NCI-H226 (cell line): ENCODE measurements at regions not wholly inside any gene's neighbourhood (a gene's known extent, or its start where the extent isn't known, plus 50 kb on each side); places are given as distances from the start of the nearest gene placed in this dataset.
"Not testable (repeated sequence)": the region's sequence is repeated elsewhere in the genome, so short reads cannot be mapped to it uniquely, and the experiment has no call there.

Experiments used
- DNase-seq: peaks from one replicate; pipeline ENCODE4 v3.0.0-alpha.2; 2015

DNA sequence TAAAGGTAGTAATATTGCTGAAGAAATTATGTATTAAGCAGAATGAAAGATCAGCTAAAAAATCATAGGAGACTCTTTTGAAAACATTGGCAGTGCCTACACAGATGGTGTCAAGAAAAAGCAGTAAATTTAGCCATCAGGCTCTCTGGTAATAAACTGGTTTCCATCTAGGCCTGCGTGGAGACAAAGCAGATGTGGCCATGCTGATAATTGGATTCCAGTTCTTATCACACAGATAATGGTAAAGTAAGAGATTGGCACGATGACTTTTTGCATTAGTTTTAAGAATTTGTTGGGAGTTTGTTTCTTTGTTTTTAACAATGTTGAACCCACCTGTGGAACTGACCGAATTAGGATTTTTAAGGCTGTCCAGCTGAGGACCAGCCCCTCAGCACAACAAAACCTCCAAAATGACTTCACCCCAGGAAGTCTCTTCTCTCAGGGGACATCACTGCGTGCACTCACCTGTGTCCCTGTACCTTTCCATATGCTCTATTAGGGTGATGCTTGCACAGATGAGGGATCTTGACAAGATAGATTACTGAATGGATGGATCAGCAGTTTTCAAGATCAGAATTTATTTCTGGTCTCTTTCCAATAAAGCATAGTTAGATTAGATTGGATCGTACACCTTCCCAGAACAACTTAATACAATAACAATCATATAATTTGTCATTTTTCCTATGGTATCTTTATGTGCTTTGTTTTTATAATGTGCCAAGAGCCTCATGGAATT lies 69.1 kb upstream of the DNAJC10 start:
- DNase-seq: no peak

DNA sequence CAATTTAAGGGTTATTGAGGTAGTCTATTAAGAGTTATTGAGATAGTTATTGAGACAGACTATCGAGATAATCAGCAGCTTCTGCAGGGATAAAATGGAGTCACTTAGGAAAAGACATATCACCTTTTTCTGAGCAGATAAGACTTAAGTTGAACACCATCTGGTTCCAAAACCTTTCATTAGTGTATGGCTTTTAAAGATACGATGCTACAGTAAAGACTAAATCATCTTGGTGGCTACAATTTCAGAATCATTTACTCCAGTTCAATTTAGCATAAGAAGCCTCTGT lies 68.6 kb upstream of the DNAJC10 start:
- no peak for DNase-seq

DNA sequence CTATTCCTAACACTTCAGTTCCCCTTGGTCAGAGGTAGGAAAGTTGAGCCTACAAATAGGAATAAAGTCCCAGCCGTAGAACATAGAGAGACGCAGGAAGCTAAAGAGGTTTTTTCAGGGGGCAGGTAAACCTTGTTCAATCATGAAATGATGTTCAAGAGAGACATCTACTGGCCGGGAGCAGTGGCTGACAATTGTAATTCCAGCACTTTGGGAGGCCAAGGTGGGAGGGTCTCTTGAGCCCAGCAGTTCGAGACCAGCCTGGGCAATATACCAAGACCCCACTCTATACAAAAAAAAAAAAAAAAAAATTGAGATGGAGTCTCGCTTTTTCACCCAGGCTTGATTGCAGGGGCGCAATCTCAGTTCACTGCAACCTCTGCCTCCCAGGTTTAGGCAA lies 66.7 kb upstream of the DNAJC10 start:
- peak; percentile 11 for DNase-seq

DNA sequence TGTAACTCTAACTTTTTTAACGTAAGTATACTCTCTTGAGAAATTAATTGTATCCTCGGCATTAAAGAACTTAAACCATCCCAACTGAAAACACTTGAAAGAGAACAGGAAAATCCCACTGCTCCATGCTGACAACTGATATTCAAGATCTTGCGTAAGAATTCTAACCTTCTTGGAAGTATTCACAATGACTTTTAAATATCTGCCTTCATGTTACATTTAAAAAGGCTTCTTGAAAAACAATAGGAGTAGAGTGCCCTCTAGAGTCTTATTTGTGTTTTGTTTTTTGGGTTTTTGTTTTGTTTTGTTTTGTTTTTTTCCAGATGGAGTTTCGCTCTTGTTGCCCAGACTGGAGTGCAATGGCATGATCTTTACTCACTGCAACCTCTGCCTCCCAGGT lies 65.4 kb upstream of the DNAJC10 start:
- DNase-seq: peak; percentile 43

DNA sequence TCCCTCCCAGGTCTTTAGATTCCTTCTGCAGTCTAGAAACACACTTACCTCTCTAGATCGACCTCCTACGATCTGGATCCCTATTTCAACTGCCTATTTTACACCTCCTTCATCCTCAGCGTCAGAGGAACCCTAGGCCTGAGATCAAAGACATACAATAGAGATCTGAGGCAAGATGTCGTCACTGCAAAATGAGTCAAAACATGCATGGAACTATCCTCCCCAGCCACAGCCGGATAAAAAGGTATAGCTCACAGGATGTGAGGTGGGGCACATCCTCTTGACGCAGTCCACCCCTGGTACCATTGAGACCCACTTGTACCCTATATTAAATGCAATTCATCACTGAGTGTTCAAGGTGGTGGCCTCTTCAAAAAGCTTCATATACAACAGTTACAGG lies 63.7 kb upstream of the DNAJC10 start:
- no peak for DNase-seq

DNA sequence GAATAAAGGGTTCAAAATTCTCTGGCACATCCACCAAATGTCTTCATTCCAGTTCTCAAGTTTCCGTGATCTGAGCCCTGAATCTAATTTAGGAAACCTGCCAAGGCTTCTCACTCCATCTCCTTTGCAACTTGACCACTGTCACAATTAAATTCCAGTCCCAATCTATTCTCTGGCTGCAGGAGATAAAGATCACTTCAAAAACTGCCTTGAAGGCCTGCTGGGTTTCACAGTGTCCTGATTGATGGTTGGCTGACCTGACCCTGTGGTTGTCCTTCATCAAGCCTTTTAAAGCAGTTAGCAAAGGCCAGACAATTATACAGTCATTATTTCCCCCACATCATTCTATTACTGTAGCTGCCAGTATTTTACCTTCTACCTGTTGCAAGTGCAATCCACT lies 60.3 kb upstream of the DNAJC10 start:
- DNase-seq: no peak

DNA sequence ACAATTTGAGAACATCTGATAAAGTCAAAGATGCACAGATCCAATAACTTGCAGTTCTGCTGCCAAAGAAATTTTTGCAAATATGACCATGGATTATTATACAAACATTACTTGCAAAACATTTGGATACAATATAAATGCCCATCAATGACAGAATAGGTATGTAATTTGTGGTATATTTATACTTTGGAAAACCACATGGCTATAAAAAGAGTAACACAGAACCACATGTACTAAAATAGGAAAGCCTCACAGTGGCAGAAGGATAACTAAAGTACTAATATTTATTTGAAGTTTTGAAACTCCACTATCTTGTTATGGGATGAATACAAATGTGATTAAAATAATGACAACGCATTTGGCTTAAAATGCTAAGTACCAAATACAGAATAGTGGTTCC lies 51.8 kb upstream of the DNAJC10 start:
- no peak for DNase-seq

DNA sequence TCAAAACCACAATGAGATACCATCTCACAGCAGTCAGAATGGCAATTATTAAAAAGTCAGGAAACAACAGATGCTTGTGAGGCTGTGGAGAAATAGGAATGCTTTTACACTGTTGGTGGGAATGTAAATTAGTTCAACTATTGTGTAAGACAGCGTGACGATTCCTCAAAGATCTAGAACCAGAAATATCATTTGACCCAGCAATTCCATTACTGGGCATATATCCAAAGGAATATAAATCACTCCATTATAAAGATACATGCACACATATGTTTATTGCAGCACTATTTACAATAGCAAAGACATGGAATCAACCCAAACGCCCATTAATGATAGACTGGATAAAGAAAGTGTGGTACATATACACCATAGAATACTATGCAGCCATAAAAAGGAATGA lies 50.6 kb upstream of the DNAJC10 start:
- not testable (repeated sequence) for DNase-seq
